Eye (tissue), 1 donor: ENCODE measurements at regions not wholly inside any gene's neighbourhood (a gene's known extent, or its start where the extent isn't known, plus 50 kb on each side); places are given as distances from the start of the nearest gene placed in this dataset.

Experiments used
- DNase-seq: peaks from one replicate; pipeline ENCODE4 v3.0.0-alpha.2; 2015

- DNase-seq, result peak; percentile 7
Observed at GRCh38 chr6:148653138-148653776, 93.6 kb upstream of the UST start.

- DNase-seq, result no peak
Observed at GRCh38 chr6:148657048-148657447, 89.8 kb upstream of the UST start.

- no peak for DNase-seq
Observed at GRCh38 chr6:148658681-148659430, 88.0 kb upstream of the UST start.

GRCh38 chr6:148667395-148667794 is 79.4 kb upstream of the UST start:
- no peak for DNase-seq

- no peak for DNase-seq
Observed at GRCh38 chr6:148671085-148671484, 75.7 kb upstream of the UST start.

GRCh38 chr6:148671952-148672351 is 74.9 kb upstream of the UST start:
- peak; percentile 12 for DNase-seq

- DNase-seq, result no peak
Observed at GRCh38 chr6:148674306-148674705, 72.5 kb upstream of the UST start.

GRCh38 chr6:148677594-148678476 is 69.0 kb upstream of the UST start:
- peak; percentile 1 for DNase-seq

GRCh38 chr6:148678682-148679081 is 68.1 kb upstream of the UST start:
- no peak for DNase-seq

- DNase-seq, result no peak
Observed at GRCh38 chr6:148681666-148682065, 65.2 kb upstream of the UST start.

- no peak for DNase-seq
Observed at GRCh38 chr6:148682252-148682651, 64.6 kb upstream of the UST start.

GRCh38 chr6:148682990-148683389 is 63.8 kb upstream of the UST start:
- DNase-seq, result no peak

GRCh38 chr6:148689168-148689567 is 57.7 kb upstream of the UST start:
- DNase-seq, result no peak

- no peak for DNase-seq
Observed at GRCh38 chr6:148693882-148694484, 52.8 kb upstream of the UST start.
